ENCODE measurements at regions not wholly inside any gene's neighbourhood (a gene's known extent, or its start where the extent isn't known, plus 50 kb on each side); places are given as distances from the start of the nearest gene placed in this dataset.
"Not testable (repeated sequence)": the region's sequence is repeated elsewhere in the genome, so short reads cannot be mapped to it uniquely, and the experiment has no call there.

GRCh38 chr17:45585794-45586650 lies 95.5 kb upstream of the PLEKHM1 start:
- not testable (repeated sequence) for DNase-seq (ENCODE audit: low spot score)

- DNase-seq (ENCODE audit: low spot score), result not testable (repeated sequence)
Measured at GRCh38 chr17:45586651-45586934, 96.1 kb upstream of the PLEKHM1 start.

GRCh38 chr17:45592433-45592923 lies 102.0 kb upstream of the PLEKHM1 start:
- peak; percentile 76 for DNase-seq (ENCODE audit: low spot score)

GRCh38 chr17:45596347-45596746 lies 105.8 kb upstream of the PLEKHM1 start:
- not testable (repeated sequence) for DNase-seq (ENCODE audit: low spot score)

GRCh38 chr17:45600052-45601012 lies 109.8 kb upstream of the PLEKHM1 start:
- not testable (repeated sequence) for DNase-seq (ENCODE audit: low spot score)

GRCh38 chr17:45601013-45601412 lies 110.5 kb upstream of the PLEKHM1 start:
- DNase-seq (ENCODE audit: low spot score), result not testable (repeated sequence)

- not testable (repeated sequence) for DNase-seq (ENCODE audit: low spot score)
Measured at GRCh38 chr17:45601605-45602539, 111.4 kb upstream of the PLEKHM1 start.

- not testable (repeated sequence) for DNase-seq (ENCODE audit: low spot score)
Measured at GRCh38 chr17:45605751-45606150, 115.2 kb upstream of the PLEKHM1 start.

- DNase-seq (ENCODE audit: low spot score), result peak; percentile 86
Measured at GRCh38 chr17:45619984-45620405, 129.5 kb upstream of the PLEKHM1 start.

- not testable (repeated sequence) for DNase-seq (ENCODE audit: low spot score)
Measured at GRCh38 chr17:45620468-45620867, 129.9 kb upstream of the PLEKHM1 start.

- DNase-seq (ENCODE audit: low spot score), result not testable (repeated sequence)
Measured at GRCh38 chr17:45621087-45621486, 130.6 kb upstream of the PLEKHM1 start.

GRCh38 chr17:45622295-45622694 lies 131.8 kb upstream of the PLEKHM1 start:
- not testable (repeated sequence) for DNase-seq (ENCODE audit: low spot score)

- DNase-seq (ENCODE audit: low spot score), result no peak
Measured at GRCh38 chr17:45628019-45628418, 137.5 kb upstream of the PLEKHM1 start.

GRCh38 chr17:45631941-45632340 lies 141.4 kb upstream of the PLEKHM1 start:
- DNase-seq (ENCODE audit: low spot score), result no peak

GRCh38 chr17:45639297-45639849 lies 144.7 kb upstream of the CRHR1 start:
- no peak for DNase-seq (ENCODE audit: low spot score)

- peak; percentile 63 for DNase-seq (ENCODE audit: low spot score)
Measured at GRCh38 chr17:45640141-45640850, 143.8 kb upstream of the CRHR1 start.

GRCh38 chr17:45641541-45641940 lies 142.6 kb upstream of the CRHR1 start:
- no peak for DNase-seq (ENCODE audit: low spot score)

GRCh38 chr17:45643591-45643990 lies 140.5 kb upstream of the CRHR1 start:
- DNase-seq (ENCODE audit: low spot score), result no peak

GRCh38 chr17:45644637-45645036 lies 139.5 kb upstream of the CRHR1 start:
- DNase-seq (ENCODE audit: low spot score), result not testable (repeated sequence)

- DNase-seq (ENCODE audit: low spot score), result no peak
Measured at GRCh38 chr17:45645330-45645729, 138.8 kb upstream of the CRHR1 start.

All from mucosa of gallbladder (tissue), 1 donor.